HEK293 (cell line): ENCODE measurements at regions not wholly inside any gene's neighbourhood (a gene's known extent, or its start where the extent isn't known, plus 50 kb on each side); places are given as distances from the start of the nearest gene placed in this dataset.
"Not testable (repeated sequence)": the region's sequence is repeated elsewhere in the genome, so short reads cannot be mapped to it uniquely, and the experiment has no call there.

Experiments used
- CTCF ChIA-PET: fragments of 350-600 bp; formaldehyde crosslinking; extraction: SDS; loops from one replicate; lab custom pipeline; 2021; ENCODE audit warnings: antibody characterized with exemption; lab: Yijun Ruan, JAX
- POLR2A ChIA-PET: fragments of 300-600 bp; formaldehyde crosslinking; extraction: SDS; loops from one replicate; lab custom pipeline; 2020; ENCODE audit warnings: antibody characterized with exemption, inconsistent platforms; lab: Yijun Ruan, JAX
- H3K27ac ChIP-seq: fragments of 200-500 bp; sonication (Bioruptor generic); 2 replicates; pipeline ENCODE4 v1.5.1; 2014; ENCODE audit warnings: low read depth, low read length, control low read depth, inconsistent platforms; ENCODE audit errors: extremely low read depth
- H3K36me3 ChIP-seq, 2 experiments: fragments of 200-500 bp in 1 of 2; sonication (Bioruptor generic) in 1 of 2; 1 replicate in 1 of 2; 2 replicates in 1 of 2; pipeline ENCODE4 v1.5.1; 2014 to 2017; ENCODE audit warnings: inconsistent platforms in 2 of 2, low read length in 2 of 2; ENCODE audit not compliant: control insufficient read depth in 2 of 2, insufficient read depth in 1 of 2
- H3K4me1 ChIP-seq: fragments of 200-500 bp; sonication (Bioruptor generic); 2 replicates; pipeline ENCODE4 v1.5.1; 2014; ENCODE audit warnings: mild to moderate bottlenecking, low read length, inconsistent platforms; ENCODE audit not compliant: control insufficient read depth, insufficient read depth
- H3K4me3 ChIP-seq: 2 replicates; pipeline ENCODE4 v1.5.1; 2011; ENCODE audit warnings: low read depth, mild to moderate bottlenecking, control low read depth, low read length, moderate library complexity
- H3K9me3 ChIP-seq: fragments of 200-500 bp; sonication (Bioruptor generic); 2 replicates; pipeline ENCODE4 v1.5.1; 2014; ENCODE audit warnings: low read depth, low read length, inconsistent platforms; ENCODE audit not compliant: control insufficient read depth, insufficient read depth
- FEZF1 ChIP-seq: fragments of 450-650 bp; formaldehyde crosslinking; IDR thresholded peaks from 2 replicates; pipeline ENCODE4 v1.5.1; 2016; ENCODE audit warnings: missing biosample characterization, missing genetic modification characterization
- KLF10 ChIP-seq: fragments of 450-650 bp; IDR thresholded peaks from 2 replicates; pipeline ENCODE4 v1.5.1; 2018; ENCODE audit warnings: missing biosample characterization, mild to moderate bottlenecking, missing genetic modification characterization
- KLF7 ChIP-seq: fragments of 450-650 bp; formaldehyde crosslinking; IDR thresholded peaks from 2 replicates; pipeline ENCODE4 v1.5.1; 2016; ENCODE audit warnings: missing biosample characterization, missing genetic modification characterization, borderline replicate concordance
- KLF8 ChIP-seq: fragments of 450-650 bp; formaldehyde crosslinking; IDR thresholded peaks from 2 replicates; pipeline ENCODE4 v1.5.1; 2016; ENCODE audit warnings: missing biosample characterization, missing genetic modification characterization
- WT1 ChIP-seq: fragments of 450-650 bp; formaldehyde crosslinking; IDR thresholded peaks from 2 replicates; pipeline ENCODE4 v1.5.1; 2016; ENCODE audit warnings: missing biosample characterization, missing genetic modification characterization
- ZFP3 ChIP-seq: fragments of 450-650 bp; formaldehyde crosslinking; IDR thresholded peaks from 2 replicates; pipeline ENCODE4 v1.5.1; 2016; ENCODE audit warnings: low read depth, missing biosample characterization, missing genetic modification characterization
- ZNF19 ChIP-seq: fragments of 450-650 bp; formaldehyde crosslinking; IDR thresholded peaks from 2 replicates; pipeline ENCODE4; 2016; ENCODE audit warnings: missing biosample characterization, missing genetic modification characterization, low read depth
- ZNF596 ChIP-seq: fragments of 450-650 bp; IDR thresholded peaks from 2 replicates; pipeline ENCODE4 v1.5.0; 2018; ENCODE audit warnings: missing biosample characterization, mild to moderate bottlenecking, missing genetic modification characterization, moderate library complexity
- ZNF670 ChIP-seq: fragments of 450-650 bp; formaldehyde crosslinking; IDR thresholded peaks from 2 replicates; pipeline ENCODE4 v1.5.1; 2016; ENCODE audit warnings: missing biosample characterization, missing genetic modification characterization, low read depth
- ZNF76 ChIP-seq: fragments of 450-650 bp; formaldehyde crosslinking; IDR thresholded peaks from 2 replicates; pipeline ENCODE4; 2016; ENCODE audit warnings: low read depth, missing biosample characterization, missing genetic modification characterization, borderline replicate concordance
- ZNF830 ChIP-seq: fragments of 450-650 bp; IDR thresholded peaks from 2 replicates; pipeline ENCODE4 v1.5.0; 2018; ENCODE audit warnings: missing biosample characterization, missing genetic modification characterization, low read depth, mild to moderate bottlenecking, moderate library complexity
- TF ChIP-seq, protein P1 (sequence below): fragments of 450-650 bp; formaldehyde crosslinking; IDR thresholded peaks from 2 replicates; pipeline ENCODE4 v1.5.1; 2016; ENCODE audit warnings: missing biosample characterization, missing genetic modification characterization
- TF ChIP-seq, protein P2 (sequence below): fragments of 450-650 bp; formaldehyde crosslinking; IDR thresholded peaks from 2 replicates; pipeline ENCODE4 v1.5.1; 2016; ENCODE audit warnings: missing biosample characterization, missing genetic modification characterization, borderline replicate concordance
- TF ChIP-seq, protein P3 (sequence below): fragments of 450-650 bp; formaldehyde crosslinking; IDR thresholded peaks from 2 replicates; pipeline ENCODE4 v1.5.1; 2016; ENCODE audit warnings: missing biosample characterization, missing genetic modification characterization
- TF ChIP-seq, protein P4 (sequence below): fragments of 450-650 bp; formaldehyde crosslinking; IDR thresholded peaks from 2 replicates; pipeline ENCODE4 v1.5.1; 2016; ENCODE audit warnings: missing biosample characterization, missing genetic modification characterization
- TF ChIP-seq, protein P5 (sequence below): fragments of 450-650 bp; formaldehyde crosslinking; IDR thresholded peaks from 2 replicates; pipeline ENCODE4 v1.5.1; 2016; ENCODE audit warnings: missing biosample characterization, missing genetic modification characterization

DNA sequence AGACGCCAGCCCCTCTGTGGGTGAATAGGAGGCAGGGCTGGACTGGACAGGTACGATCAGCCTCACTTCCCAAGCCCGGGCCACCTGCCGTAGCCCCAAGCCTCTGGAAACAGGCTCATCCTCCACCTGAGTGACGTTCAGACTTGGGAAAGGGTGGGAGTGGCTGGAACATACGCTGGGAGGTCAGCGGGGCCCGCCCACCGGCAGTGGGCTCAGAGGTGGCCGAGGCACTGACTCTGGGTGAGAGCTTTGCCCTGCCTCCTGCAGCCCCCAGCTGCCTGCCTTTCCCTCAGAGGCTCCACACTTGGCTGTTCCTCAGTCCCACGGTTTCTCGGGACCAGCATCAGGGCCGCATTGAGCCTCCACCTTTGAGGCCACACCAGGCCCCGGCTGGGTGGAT lies 123.8 kb upstream of the FOXD4L5 start:
- POLR2A ChIA-PET, H3K9me3 ChIP-seq, H3K4me1 ChIP-seq, CTCF ChIA-PET, H3K27ac ChIP-seq, H3K4me3 ChIP-seq, H3K36me3 ChIP-seq: not testable (repeated sequence)

DNA sequence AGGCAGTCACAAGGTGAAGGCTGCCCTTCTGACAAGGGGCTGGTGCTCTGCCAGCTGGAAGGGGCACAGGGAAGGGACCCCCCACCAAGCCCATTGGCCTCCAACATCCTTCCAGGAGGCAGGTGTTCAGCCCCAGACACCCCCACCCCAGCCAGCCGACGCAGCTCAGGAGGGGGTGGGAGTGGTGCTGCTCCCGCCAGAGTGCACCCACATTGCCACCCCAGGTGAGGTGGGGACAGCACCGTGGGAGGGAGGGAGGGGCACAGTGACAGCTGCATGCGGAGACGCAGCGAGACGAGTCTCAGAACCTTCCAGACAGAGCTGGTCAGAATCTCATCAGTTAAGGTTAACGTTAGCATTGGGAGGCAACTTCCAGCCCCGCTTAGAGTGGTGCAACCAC lies 121.6 kb upstream of the FOXD4L5 start:
- H3K9me3 ChIP-seq, POLR2A ChIA-PET: not testable (repeated sequence)

DNA sequence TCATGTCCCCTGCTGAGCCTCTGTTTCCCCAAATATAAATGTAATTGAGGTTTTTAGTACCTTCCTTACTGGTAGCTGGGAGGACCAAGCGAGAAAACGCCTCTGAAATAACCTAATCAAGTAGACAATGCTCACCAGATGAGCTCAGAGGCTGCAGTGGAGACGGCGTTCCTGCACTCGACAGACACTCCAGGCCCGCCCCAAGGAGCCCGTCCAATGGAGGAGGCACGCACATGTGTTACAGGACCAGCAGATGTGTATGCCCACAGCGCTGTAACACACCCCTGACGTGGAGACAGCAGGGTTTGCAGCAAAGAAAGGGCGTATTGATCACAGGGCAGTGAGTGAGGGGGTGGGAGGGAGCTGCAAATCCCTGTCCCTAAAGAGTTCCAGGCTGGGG lies 120.8 kb upstream of the FOXD4L5 start:
- H3K9me3 ChIP-seq, CTCF ChIA-PET, POLR2A ChIA-PET: not testable (repeated sequence)

More for the DNA sequence above, 121.6 kb upstream of the FOXD4L5 start:
- H3K4me3 ChIP-seq, H3K27ac ChIP-seq, H3K4me1 ChIP-seq, CTCF ChIA-PET, H3K36me3 ChIP-seq: not testable (repeated sequence)

DNA sequence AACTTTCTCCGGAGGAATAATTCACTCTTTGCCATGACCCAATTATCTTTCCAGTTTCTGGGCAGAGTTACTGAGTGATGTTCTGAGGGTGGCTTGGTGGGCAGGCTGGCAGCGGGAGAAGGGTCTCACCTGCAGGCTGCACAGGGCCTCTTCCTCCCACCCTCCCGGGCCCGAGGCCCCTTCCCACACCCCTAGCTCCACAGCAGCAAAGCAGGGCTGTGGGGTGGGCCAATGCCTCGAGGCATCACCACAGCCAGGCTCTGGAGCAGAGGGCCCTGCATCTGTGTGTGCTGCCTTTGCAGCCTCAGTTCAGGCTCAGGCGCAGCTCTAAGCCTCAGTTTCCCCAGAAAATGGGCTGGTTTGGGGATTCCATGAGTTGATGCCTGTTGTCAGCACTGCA lies 120.2 kb upstream of the FOXD4L5 start:
- Histone ChIP-seq H3K9me3 (no peaks in the 10 kb centered on the region), H3K4me1 (no peaks in the 10 kb centered on the region), H3K4me3 (no peak overlapping the region), H3K36me3 (no peaks in the 10 kb centered on the region), H3K27ac (no peak overlapping the region)
- ChIA-PET POLR2A (no interaction called here), CTCF (no interaction called here)
- TF ChIP-seq, protein P1, sequence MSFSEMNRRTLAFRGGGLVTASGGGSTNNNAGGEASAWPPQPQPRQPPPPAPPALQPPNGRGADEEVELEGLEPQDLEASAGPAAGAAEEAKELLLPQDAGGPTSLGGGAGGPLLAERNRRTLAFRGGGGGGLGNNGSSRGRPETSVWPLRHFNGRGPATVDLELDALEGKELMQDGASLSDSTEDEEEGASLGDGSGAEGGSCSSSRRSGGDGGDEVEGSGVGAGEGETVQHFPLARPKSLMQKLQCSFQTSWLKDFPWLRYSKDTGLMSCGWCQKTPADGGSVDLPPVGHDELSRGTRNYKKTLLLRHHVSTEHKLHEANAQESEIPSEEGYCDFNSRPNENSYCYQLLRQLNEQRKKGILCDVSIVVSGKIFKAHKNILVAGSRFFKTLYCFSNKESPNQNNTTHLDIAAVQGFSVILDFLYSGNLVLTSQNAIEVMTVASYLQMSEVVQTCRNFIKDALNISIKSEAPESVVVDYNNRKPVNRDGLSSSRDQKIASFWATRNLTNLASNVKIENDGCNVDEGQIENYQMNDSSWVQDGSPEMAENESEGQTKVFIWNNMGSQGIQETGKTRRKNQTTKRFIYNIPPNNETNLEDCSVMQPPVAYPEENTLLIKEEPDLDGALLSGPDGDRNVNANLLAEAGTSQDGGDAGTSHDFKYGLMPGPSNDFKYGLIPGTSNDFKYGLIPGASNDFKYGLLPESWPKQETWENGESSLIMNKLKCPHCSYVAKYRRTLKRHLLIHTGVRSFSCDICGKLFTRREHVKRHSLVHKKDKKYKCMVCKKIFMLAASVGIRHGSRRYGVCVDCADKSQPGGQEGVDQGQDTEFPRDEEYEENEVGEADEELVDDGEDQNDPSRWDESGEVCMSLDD (tag by site-specific recombination) = no peak
- TF ChIP-seq ZNF596 (tag by site-specific recombination) = no peak
- no peak for TF ChIP-seq ZNF19 (tag by site-specific recombination)
- no peak for TF ChIP-seq WT1
- no peak for TF ChIP-seq FEZF1
- no peak for TF ChIP-seq KLF10 (tag by site-specific recombination)
- TF ChIP-seq, protein P2, sequence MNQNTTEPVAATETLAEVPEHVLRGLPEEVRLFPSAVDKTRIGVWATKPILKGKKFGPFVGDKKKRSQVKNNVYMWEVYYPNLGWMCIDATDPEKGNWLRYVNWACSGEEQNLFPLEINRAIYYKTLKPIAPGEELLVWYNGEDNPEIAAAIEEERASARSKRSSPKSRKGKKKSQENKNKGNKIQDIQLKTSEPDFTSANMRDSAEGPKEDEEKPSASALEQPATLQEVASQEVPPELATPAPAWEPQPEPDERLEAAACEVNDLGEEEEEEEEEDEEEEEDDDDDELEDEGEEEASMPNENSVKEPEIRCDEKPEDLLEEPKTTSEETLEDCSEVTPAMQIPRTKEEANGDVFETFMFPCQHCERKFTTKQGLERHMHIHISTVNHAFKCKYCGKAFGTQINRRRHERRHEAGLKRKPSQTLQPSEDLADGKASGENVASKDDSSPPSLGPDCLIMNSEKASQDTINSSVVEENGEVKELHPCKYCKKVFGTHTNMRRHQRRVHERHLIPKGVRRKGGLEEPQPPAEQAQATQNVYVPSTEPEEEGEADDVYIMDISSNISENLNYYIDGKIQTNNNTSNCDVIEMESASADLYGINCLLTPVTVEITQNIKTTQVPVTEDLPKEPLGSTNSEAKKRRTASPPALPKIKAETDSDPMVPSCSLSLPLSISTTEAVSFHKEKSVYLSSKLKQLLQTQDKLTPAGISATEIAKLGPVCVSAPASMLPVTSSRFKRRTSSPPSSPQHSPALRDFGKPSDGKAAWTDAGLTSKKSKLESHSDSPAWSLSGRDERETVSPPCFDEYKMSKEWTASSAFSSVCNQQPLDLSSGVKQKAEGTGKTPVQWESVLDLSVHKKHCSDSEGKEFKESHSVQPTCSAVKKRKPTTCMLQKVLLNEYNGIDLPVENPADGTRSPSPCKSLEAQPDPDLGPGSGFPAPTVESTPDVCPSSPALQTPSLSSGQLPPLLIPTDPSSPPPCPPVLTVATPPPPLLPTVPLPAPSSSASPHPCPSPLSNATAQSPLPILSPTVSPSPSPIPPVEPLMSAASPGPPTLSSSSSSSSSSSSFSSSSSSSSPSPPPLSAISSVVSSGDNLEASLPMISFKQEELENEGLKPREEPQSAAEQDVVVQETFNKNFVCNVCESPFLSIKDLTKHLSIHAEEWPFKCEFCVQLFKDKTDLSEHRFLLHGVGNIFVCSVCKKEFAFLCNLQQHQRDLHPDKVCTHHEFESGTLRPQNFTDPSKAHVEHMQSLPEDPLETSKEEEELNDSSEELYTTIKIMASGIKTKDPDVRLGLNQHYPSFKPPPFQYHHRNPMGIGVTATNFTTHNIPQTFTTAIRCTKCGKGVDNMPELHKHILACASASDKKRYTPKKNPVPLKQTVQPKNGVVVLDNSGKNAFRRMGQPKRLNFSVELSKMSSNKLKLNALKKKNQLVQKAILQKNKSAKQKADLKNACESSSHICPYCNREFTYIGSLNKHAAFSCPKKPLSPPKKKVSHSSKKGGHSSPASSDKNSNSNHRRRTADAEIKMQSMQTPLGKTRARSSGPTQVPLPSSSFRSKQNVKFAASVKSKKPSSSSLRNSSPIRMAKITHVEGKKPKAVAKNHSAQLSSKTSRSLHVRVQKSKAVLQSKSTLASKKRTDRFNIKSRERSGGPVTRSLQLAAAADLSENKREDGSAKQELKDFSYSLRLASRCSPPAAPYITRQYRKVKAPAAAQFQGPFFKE (tag by site-specific recombination) = no peak
- no peak for TF ChIP-seq ZNF76 (tag by site-specific recombination)
- TF ChIP-seq, protein P3, sequence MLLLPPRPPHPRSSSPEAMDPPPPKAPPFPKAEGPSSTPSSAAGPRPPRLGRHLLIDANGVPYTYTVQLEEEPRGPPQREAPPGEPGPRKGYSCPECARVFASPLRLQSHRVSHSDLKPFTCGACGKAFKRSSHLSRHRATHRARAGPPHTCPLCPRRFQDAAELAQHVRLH (tag by site-specific recombination) = no peak
- TF ChIP-seq KLF7 = no peak
- TF ChIP-seq ZNF830 (tag by site-specific recombination) = no peak
- TF ChIP-seq, protein P4, sequence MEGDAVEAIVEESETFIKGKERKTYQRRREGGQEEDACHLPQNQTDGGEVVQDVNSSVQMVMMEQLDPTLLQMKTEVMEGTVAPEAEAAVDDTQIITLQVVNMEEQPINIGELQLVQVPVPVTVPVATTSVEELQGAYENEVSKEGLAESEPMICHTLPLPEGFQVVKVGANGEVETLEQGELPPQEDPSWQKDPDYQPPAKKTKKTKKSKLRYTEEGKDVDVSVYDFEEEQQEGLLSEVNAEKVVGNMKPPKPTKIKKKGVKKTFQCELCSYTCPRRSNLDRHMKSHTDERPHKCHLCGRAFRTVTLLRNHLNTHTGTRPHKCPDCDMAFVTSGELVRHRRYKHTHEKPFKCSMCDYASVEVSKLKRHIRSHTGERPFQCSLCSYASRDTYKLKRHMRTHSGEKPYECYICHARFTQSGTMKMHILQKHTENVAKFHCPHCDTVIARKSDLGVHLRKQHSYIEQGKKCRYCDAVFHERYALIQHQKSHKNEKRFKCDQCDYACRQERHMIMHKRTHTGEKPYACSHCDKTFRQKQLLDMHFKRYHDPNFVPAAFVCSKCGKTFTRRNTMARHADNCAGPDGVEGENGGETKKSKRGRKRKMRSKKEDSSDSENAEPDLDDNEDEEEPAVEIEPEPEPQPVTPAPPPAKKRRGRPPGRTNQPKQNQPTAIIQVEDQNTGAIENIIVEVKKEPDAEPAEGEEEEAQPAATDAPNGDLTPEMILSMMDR (tag by site-specific recombination) = no peak
- TF ChIP-seq KLF8 (tag by site-specific recombination) = no peak
- TF ChIP-seq ZNF670 (tag by site-specific recombination) = no peak
- no peak for TF ChIP-seq ZFP3 (tag by site-specific recombination)
- TF ChIP-seq, protein P5, sequence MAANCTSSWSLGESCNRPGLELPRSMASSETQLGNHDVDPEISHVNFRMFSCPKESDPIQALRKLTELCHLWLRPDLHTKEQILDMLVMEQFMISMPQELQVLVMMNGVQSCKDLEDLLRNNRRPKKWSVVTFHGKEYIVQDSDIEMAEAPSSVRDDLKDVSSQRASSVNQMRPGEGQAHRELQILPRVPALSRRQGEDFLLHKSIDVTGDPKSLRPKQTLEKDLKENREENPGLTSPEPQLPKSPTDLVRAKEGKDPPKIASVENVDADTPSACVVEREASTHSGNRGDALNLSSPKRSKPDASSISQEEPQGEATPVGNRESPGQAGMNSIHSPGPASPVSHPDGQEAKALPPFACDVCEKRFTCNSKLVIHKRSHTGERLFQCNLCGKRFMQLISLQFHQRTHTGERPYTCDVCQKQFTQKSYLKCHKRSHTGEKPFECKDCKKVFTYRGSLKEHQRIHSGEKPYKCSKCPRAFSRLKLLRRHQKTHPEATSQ (tag by site-specific recombination) = no peak

More for the DNA sequence above, 120.8 kb upstream of the FOXD4L5 start:
- not testable (repeated sequence) for H3K36me3 ChIP-seq, H3K27ac ChIP-seq, H3K4me3 ChIP-seq, H3K4me1 ChIP-seq
